ENCODE measurements at regions not wholly inside any gene's neighbourhood (a gene's known extent, or its start where the extent isn't known, plus 50 kb on each side); places are given as distances from the start of the nearest gene placed in this dataset.
A peak's percentile ranks its signal among the peaks of the same experiment; 100 is the strongest.

- POLR2A ChIA-PET (ENCODE audit: unreplicated experiment) = no interaction called here
- no peak for DNase-seq
Observed at GRCh38 chr6:23081701-23082100, 512.3 kb downstream of the HDGFL1 start.

More at GRCh38 chr6:23081701-23082100, 512.3 kb downstream of the HDGFL1 start:
- Histone ChIP-seq H3K4me1 (ENCODE audit: control insufficient read depth, insufficient read depth, low read length) (no peaks in the 10 kb centered on the region), H3K27ac (ENCODE audit: insufficient read depth, low read length) (no peak overlapping the region), H3K4me2 (ENCODE audit: low read depth, low read length) (no peak overlapping the region), H2BK5ac (ENCODE audit: low read depth, low read length, poor library complexity, severe bottlenecking) (no peak overlapping the region), H3K4ac (ENCODE audit: low read depth, low read length) (no peak overlapping the region), H2AK5ac (ENCODE audit: low read depth, low read length) (no peak overlapping the region), H2BK120ac (ENCODE audit: low read depth, low read length) (no peak overlapping the region), H4K5ac (ENCODE audit: low read depth, low read length) (no peak overlapping the region), H3K9me1 (ENCODE audit: insufficient read depth, low read length) (no peaks in the 10 kb centered on the region), H3K9me3 (ENCODE audit: control insufficient read depth, insufficient read depth, low read length) (no peaks in the 10 kb centered on the region), H3K79me1 (ENCODE audit: low read depth in 1 of 2, low read length in 2 of 2) (no peaks in the 10 kb centered on the region), H4K91ac (ENCODE audit: insufficient read depth, low read depth, low read length) (no peak overlapping the region), H3K23ac (ENCODE audit: low read depth, low read length) (no peak overlapping the region), H2BK15ac (ENCODE audit: low read depth, low read length) (no peak overlapping the region), H3K56ac (ENCODE audit: extremely low read depth, insufficient read depth, low read length) (no peak overlapping the region), H3K18ac (ENCODE audit: low read depth, low read length) (no peak overlapping the region), H2AFZ (replicated peaks; ENCODE audit: low read length, poor library complexity) (no peak overlapping the region), H3K36me3 (ENCODE audit: control insufficient read depth, insufficient read depth, low read length) (no peaks in the 10 kb centered on the region), H3K9ac (ENCODE audit: low read depth, low read length) (no peak overlapping the region), H3K14ac (replicated peaks; ENCODE audit: low read depth, low read length) (no peak overlapping the region), H2BK20ac (ENCODE audit: low read depth, low read length) (no peak overlapping the region), H4K20me1 (ENCODE audit: insufficient read depth, low read length) (no peaks in the 10 kb centered on the region), H3K4me3 (ENCODE audit: insufficient read depth, low read depth, low read length) (no peak overlapping the region), H2AK9ac (replicated peaks; ENCODE audit: low read depth, low read length, poor library complexity) (no peak overlapping the region), H3K27me3 (ENCODE audit: control insufficient read depth, insufficient read depth, low read length) (no peaks in the 10 kb centered on the region), H4K8ac (ENCODE audit: low read depth in 2 of 2, low read length in 2 of 2) (no peak overlapping the region)
- no TSS peak for BruUV-seq (replicated peaks)
- CTCF ChIA-PET = no interaction called here
- no peak for TF ChIP-seq MAFK (IDR thresholded peaks at IDR 0.05; ENCODE audit: low read depth, low read length)
- 0 out of 2 replicates have a peak, but pooled peaks have one; percentile 11 for TF ChIP-seq CTCF (conservative IDR thresholded peaks at IDR 0.05; ENCODE audit: low read depth, low read length)
- no peak for ATAC-seq (ENCODE audit: low read depth)
- dilution Hi-C loops (cut with HindIII; ENCODE audit: low sequenced_read_pairs, unreplicated experiment) (no loop called here), in situ Hi-C loops (cut with MboI; ENCODE audit: low sequenced_read_pairs) (no loop called here), intact Hi-C loops (cut with micrococcal nuclease) (no loop called here)
- WGBS, 2 experiments (ENCODE audit: extremely low coverage in 2 of 2, insufficient read length in 1 of 2) = no CpG with 5 or more reads among the region's 1 CpG
